AG04450 (cell line): ENCODE measurements at regions not wholly inside any gene's neighbourhood (a gene's known extent, or its start where the extent isn't known, plus 50 kb on each side); places are given as distances from the start of the nearest gene placed in this dataset.

ENCODE experiments used
- CTCF ChIA-PET: fragments of 300-600, 350-600 bp; formaldehyde crosslinking; extraction: SDS; loops from one replicate; lab custom pipeline; 2022; ENCODE audit warnings: antibody characterized with exemption, inconsistent platforms; lab: Charles Lee
- POLR2A ChIA-PET: fragments of 350-600 bp; formaldehyde crosslinking; extraction: SDS; loops from one replicate; lab custom pipeline; 2021; ENCODE audit warnings: antibody characterized with exemption, inconsistent platforms; lab: Yijun Ruan, JAX
- DNase-seq: peaks from one replicate; pipeline ENCODE4 v3.0.0-alpha.2; 2011; ENCODE audit warnings: low read depth, low spot score
- H3K27ac ChIP-seq: one replicate; pipeline ENCODE4 v1.5.1; 2012; ENCODE audit warnings: low read depth, low read length, control low read depth
- H3K27me3 ChIP-seq: one replicate; pipeline ENCODE4 v1.6.0; 2012; ENCODE audit warnings: low read length; ENCODE audit not compliant: control insufficient read depth, insufficient read depth
- H3K4me3 ChIP-seq: 2 replicates; pipeline ENCODE4 v1.5.1; 2011; ENCODE audit warnings: mild to moderate bottlenecking, low read depth, low read length, control low read depth
- H3K9me3 ChIP-seq: 2 replicates; pipeline ENCODE4 v1.5.1; 2012; ENCODE audit warnings: low read length; ENCODE audit not compliant: control insufficient read depth, insufficient read depth
- CTCF ChIP-seq: IDR thresholded peaks from 2 replicates; pipeline ENCODE4 v1.5.1; 2011; ENCODE audit warnings: low read depth, low read length, control low read depth, inconsistent platforms

- POLR2A ChIA-PET, result no interaction called here
- Histone ChIP-seq H3K27ac (no peak overlapping the region), H3K4me3 (no peak overlapping the region), H3K27me3 (no peaks in the 10 kb centered on the region), H3K9me3 (no peaks in the 10 kb centered on the region; the same call in 1 of the 2 replicates)
- CTCF ChIA-PET, result no interaction called here
- TF ChIP-seq CTCF, result no peak
- DNase-seq, result no peak
These were observed 50.3 kb downstream of the PLXNA1 start for GRCh38 chr3:127033171-127033570.

GRCh38 chr3:127033786-127034185, 50.9 kb downstream of the PLXNA1 start:
- no peaks in the 10 kb centered on the region; the same call in 1 of the 2 replicates for H3K9me3 ChIP-seq
- ChIA-PET POLR2A (no interaction called here), CTCF (no interaction called here)
- H3K27ac ChIP-seq, result no peak overlapping the region
- H3K4me3 ChIP-seq, result no peak overlapping the region
- no peaks in the 10 kb centered on the region for H3K27me3 ChIP-seq
- DNase-seq, result no peak
- no peak for TF ChIP-seq CTCF

- ChIA-PET CTCF (no interaction called here), POLR2A (interaction anchor here (0.6 to 0.7 kb wide), 2 partner anchors 39 to 52 kb away, joined by 3 read pairs; partner anchors contain the start of gene PLXNA1)
- TF ChIP-seq CTCF, result no peak
- no peak overlapping the region for H3K27ac ChIP-seq
- no peak overlapping the region for H3K4me3 ChIP-seq
- no peak for DNase-seq
- no peaks in the 10 kb centered on the region for H3K27me3 ChIP-seq
- H3K9me3 ChIP-seq, result no peaks in the 10 kb centered on the region; the same call in 1 of the 2 replicates
These were observed 51.5 kb downstream of the PLXNA1 start for GRCh38 chr3:127034195-127034989.

- Histone ChIP-seq H3K9me3 (no peaks in the 10 kb centered on the region; the same call in 1 of the 2 replicates), H3K27me3 (no peaks in the 10 kb centered on the region), H3K4me3 (no peak overlapping the region), H3K27ac (no peak overlapping the region)
- no peak for TF ChIP-seq CTCF
- ChIA-PET POLR2A (interaction anchor here (0.6 to 0.7 kb wide), 2 partner anchors 40 to 53 kb away, joined by 3 read pairs; partner anchors contain the start of gene PLXNA1), CTCF (no interaction called here)
- no peak for DNase-seq
These were observed 52.2 kb downstream of the PLXNA1 start for GRCh38 chr3:127034990-127035652.

GRCh38 chr3:127035677-127036076, 52.8 kb downstream of the PLXNA1 start:
- CTCF ChIA-PET, result no interaction called here
- peaks cover 2% of the 10 kb centered on the region for H3K27me3 ChIP-seq
- no peak for TF ChIP-seq CTCF
- H3K9me3 ChIP-seq, result no peaks in the 10 kb centered on the region; the same call in 1 of the 2 replicates
- no peak for DNase-seq
- H3K27ac ChIP-seq, result no peak overlapping the region
- POLR2A ChIA-PET, result no interaction called here
- H3K4me3 ChIP-seq, result no peak overlapping the region
